ENCODE measurements at regions not wholly inside any gene's neighbourhood (a gene's known extent, or its start where the extent isn't known, plus 50 kb on each side); places are given as distances from the start of the nearest gene placed in this dataset.

DNA sequence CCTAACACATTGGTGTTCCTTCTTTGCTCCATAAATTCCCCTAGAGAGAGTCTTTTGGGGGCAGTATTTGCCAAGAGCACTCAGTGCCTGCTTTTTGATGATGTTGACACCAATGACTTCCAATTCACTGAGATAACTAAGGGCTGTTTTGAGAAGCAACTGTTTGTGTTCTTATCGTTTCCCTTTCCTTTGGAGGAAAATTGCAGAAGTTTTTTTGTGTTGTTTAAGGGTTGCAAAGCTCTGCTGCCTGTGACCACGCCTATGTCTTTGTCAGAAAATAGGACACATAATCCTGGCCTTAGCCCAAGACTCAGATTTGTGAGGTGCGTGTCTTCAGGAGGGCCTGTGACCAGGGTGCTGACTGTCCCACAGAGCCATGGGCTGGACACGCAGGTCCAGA is 99.6 kb downstream of the FAM43A start:
- TF ChIP-seq, protein P1, sequence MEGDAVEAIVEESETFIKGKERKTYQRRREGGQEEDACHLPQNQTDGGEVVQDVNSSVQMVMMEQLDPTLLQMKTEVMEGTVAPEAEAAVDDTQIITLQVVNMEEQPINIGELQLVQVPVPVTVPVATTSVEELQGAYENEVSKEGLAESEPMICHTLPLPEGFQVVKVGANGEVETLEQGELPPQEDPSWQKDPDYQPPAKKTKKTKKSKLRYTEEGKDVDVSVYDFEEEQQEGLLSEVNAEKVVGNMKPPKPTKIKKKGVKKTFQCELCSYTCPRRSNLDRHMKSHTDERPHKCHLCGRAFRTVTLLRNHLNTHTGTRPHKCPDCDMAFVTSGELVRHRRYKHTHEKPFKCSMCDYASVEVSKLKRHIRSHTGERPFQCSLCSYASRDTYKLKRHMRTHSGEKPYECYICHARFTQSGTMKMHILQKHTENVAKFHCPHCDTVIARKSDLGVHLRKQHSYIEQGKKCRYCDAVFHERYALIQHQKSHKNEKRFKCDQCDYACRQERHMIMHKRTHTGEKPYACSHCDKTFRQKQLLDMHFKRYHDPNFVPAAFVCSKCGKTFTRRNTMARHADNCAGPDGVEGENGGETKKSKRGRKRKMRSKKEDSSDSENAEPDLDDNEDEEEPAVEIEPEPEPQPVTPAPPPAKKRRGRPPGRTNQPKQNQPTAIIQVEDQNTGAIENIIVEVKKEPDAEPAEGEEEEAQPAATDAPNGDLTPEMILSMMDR (IDR thresholded peaks at IDR 0.05; ENCODE audit: low read length), result no peak
- TF ChIP-seq EZH2 (optimal IDR thresholded peaks at IDR 0.05; ENCODE audit: low read depth, low read length), result no peak

Data from MM.1S (cell line).